ENCODE measurements at regions not wholly inside any gene's neighbourhood (a gene's known extent, or its start where the extent isn't known, plus 50 kb on each side); places are given as distances from the start of the nearest gene placed in this dataset.

DNA sequence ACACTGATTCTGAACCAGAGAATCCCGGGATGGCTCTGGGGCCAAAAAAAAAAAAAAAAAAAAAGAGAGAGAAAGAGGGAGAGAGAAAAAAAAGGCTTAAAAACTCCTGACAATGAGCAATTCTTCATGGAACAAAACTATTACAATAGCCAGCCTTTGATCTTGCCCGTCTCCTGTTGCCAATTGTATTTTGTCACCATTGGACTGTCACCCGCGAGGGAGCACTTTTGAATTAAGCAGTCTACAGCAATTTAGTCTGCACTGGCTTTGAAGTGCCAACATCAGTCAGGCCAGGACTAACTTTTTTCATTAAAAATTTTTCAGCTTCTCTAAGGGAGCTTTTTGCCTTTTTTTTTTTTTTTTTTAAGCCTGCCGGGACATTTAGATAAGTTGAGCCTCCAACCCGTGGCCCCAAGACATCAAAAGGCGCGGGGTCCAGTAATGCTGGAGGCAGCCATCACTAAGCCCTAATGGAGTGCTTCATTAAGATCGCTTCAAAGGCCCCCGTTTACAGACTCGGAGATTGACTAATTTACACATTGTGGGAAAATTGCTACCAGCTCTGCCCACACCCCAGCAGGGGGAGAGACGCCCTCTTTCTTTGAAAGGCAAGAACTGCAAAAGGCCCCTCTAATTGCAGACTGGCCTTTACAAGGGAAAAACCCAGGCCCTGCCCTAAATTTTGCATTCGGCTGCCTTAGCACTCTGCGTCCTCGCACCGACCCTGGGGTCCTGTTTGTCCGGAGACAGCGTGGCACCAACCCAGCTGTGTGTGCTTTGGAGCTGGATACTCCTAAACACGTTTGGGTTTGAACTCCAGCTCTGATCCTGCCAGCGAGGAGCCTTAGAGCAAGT lies 98.1 kb upstream of the MSX1 start:
- peaks cover 4% of the 10 kb centered on the region for H3K36me3 Mint-ChIP-seq
- peaks cover 7% of the 10 kb centered on the region for H3K4me1 Mint-ChIP-seq
- H3K27ac Mint-ChIP-seq = no peak overlapping the region
- peaks cover 5% of the 10 kb centered on the region for H3K9me3 Mint-ChIP-seq
- peaks cover 5% of the 10 kb centered on the region for H3K27me3 Mint-ChIP-seq
- H3K4me3 Mint-ChIP-seq = no peak overlapping the region

DNA sequence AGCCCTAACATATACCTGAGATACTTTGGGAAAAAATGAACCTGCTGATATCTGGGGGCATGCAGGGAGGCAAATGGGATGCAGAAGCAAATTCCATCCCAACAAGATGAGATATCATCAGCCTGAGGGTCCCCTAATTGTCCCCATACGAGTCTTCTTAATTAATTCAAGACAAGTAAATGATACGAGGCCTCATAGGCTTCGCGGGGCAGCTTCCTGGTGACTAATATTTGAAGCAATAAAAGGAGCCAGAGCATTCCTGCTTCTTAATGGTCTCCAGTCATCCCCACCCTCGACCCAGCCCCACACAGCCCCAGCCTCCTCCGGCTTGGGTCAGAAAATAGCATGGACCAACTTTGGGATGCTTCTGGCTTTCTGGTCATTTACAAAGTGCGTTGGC lies 99.6 kb upstream of the MSX1 start:
- Mint-ChIP-seq H3K36me3 (peaks cover 4% of the 10 kb centered on the region), H3K4me3 (no peak overlapping the region), H3K27me3 (peaks cover 5% of the 10 kb centered on the region), H3K9me3 (peaks cover 5% of the 10 kb centered on the region), H3K27ac (no peak overlapping the region), H3K4me1 (peaks cover 7% of the 10 kb centered on the region)

DNA sequence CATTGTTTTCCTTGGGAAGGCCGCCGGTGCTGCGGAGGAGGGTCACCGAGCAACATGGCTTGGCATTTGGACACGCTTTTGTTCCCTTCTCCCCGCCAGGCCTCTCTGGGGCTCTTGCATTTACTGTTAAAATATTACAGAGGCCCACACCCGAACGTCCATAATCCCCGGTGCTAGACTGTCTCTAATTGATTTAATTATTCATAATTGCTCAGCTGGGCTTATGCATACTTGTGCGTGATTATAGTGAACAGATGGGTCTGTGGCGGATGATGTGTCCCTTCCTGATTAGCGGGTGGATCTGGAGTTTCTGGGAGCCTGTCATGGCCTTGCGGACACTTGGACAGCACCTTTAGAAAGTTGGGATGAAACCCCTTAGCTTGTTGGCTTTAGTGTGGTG lies 100.2 kb upstream of the MSX1 start:
- H3K4me3 Mint-ChIP-seq = no peak overlapping the region
- peaks cover 7% of the 10 kb centered on the region for H3K4me1 Mint-ChIP-seq
- H3K27ac Mint-ChIP-seq = no peak overlapping the region
- no peaks in the 10 kb centered on the region for H3K36me3 Mint-ChIP-seq
- H3K9me3 Mint-ChIP-seq = no peaks in the 10 kb centered on the region
- peaks cover 1% of the 10 kb centered on the region for H3K27me3 Mint-ChIP-seq

- no peaks in the 10 kb centered on the region for H3K36me3 Mint-ChIP-seq
- no peaks in the 10 kb centered on the region for H3K9me3 Mint-ChIP-seq
- peaks cover 1% of the 10 kb centered on the region for H3K27me3 Mint-ChIP-seq
- no peak overlapping the region for H3K4me3 Mint-ChIP-seq
- H3K4me1 Mint-ChIP-seq = peaks cover 4% of the 10 kb centered on the region
- H3K27ac Mint-ChIP-seq = no peak overlapping the region
These were observed 100.8 kb upstream of the MSX1 start for GRCh38 chr4:4758681-4759080.

- no peak overlapping the region for H3K4me3 Mint-ChIP-seq
- no peaks in the 10 kb centered on the region for H3K27me3 Mint-ChIP-seq
- no peak overlapping the region for H3K27ac Mint-ChIP-seq
- H3K36me3 Mint-ChIP-seq = no peaks in the 10 kb centered on the region
- no peaks in the 10 kb centered on the region for H3K9me3 Mint-ChIP-seq
- H3K4me1 Mint-ChIP-seq = no peaks in the 10 kb centered on the region
These were observed 104.2 kb upstream of the MSX1 start for GRCh38 chr4:4755306-4755705.

GRCh38 chr4:4754641-4755040 lies 104.8 kb upstream of the MSX1 start:
- no peak overlapping the region for H3K27ac Mint-ChIP-seq
- H3K9me3 Mint-ChIP-seq = no peaks in the 10 kb centered on the region
- no peaks in the 10 kb centered on the region for H3K4me1 Mint-ChIP-seq
- H3K4me3 Mint-ChIP-seq = no peak overlapping the region
- H3K27me3 Mint-ChIP-seq = no peaks in the 10 kb centered on the region
- no peaks in the 10 kb centered on the region for H3K36me3 Mint-ChIP-seq

- H3K4me1 Mint-ChIP-seq = no peaks in the 10 kb centered on the region
- H3K4me3 Mint-ChIP-seq = no peak overlapping the region
- no peak overlapping the region for H3K27ac Mint-ChIP-seq
- no peaks in the 10 kb centered on the region for H3K36me3 Mint-ChIP-seq
- no peaks in the 10 kb centered on the region for H3K27me3 Mint-ChIP-seq
- H3K9me3 Mint-ChIP-seq = no peaks in the 10 kb centered on the region
These were observed 105.8 kb upstream of the MSX1 start for GRCh38 chr4:4753643-4754042.

- H3K4me1 Mint-ChIP-seq = no peaks in the 10 kb centered on the region
- H3K4me3 Mint-ChIP-seq = no peak overlapping the region
- H3K27me3 Mint-ChIP-seq = no peaks in the 10 kb centered on the region
- no peaks in the 10 kb centered on the region for H3K36me3 Mint-ChIP-seq
- H3K9me3 Mint-ChIP-seq = no peaks in the 10 kb centered on the region
- H3K27ac Mint-ChIP-seq = no peak overlapping the region
These were observed 106.7 kb upstream of the MSX1 start for GRCh38 chr4:4752576-4753401.

DNA sequence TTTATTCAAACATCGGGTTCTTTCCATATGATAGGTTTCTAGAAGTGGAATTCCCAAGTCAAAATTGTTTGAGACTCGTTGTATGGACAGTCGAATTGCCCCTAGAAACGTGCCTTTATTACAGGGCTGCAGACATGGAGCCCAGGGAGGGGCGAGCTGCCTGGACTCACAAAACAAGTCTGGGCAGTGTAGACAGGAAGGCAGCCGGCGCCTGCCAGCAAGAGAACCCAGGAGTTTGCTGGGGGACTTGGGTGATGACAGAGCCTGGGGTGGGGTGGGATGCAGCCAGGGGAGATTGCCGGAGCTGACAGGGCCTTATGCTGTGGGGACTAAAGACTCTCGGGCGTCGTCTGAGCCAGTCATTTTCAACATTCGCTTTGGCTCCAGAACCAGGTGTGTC lies 107.4 kb upstream of the MSX1 start:
- Mint-ChIP-seq H3K4me1 (no peaks in the 10 kb centered on the region), H3K4me3 (no peak overlapping the region), H3K9me3 (peaks cover 4% of the 10 kb centered on the region), H3K36me3 (no peaks in the 10 kb centered on the region), H3K27me3 (no peaks in the 10 kb centered on the region), H3K27ac (no peak overlapping the region)

GRCh38 chr4:4750187-4750586 lies 109.3 kb upstream of the MSX1 start:
- Mint-ChIP-seq H3K9me3 (peaks cover 13% of the 10 kb centered on the region), H3K4me1 (no peaks in the 10 kb centered on the region), H3K4me3 (no peak overlapping the region), H3K27me3 (no peaks in the 10 kb centered on the region), H3K36me3 (no peaks in the 10 kb centered on the region), H3K27ac (no peak overlapping the region)

DNA sequence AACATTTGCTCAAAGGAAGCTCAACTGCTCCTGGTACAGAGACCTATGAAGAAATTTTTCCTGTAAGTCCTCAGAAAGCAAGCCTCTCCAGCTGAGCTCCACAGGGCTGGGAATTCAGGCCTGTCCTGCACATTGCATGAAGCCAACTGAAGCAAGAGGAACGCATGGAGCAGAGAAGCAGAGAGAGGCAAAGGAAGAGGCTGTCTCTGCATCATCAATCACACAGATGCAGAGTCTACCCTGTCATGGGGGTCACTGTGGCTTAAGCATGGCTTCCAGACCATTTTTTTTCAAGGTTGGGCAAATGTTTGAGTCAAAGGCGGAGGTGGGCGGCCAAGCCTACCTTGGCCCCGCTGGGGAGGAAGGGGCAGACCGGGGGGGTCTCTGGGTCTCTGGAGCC lies 110.3 kb upstream of the MSX1 start:
- Mint-ChIP-seq H3K27ac (no peak overlapping the region), H3K9me3 (peaks cover 18% of the 10 kb centered on the region), H3K27me3 (no peaks in the 10 kb centered on the region), H3K4me3 (no peak overlapping the region), H3K4me1 (no peaks in the 10 kb centered on the region), H3K36me3 (peaks cover 3% of the 10 kb centered on the region)

DNA sequence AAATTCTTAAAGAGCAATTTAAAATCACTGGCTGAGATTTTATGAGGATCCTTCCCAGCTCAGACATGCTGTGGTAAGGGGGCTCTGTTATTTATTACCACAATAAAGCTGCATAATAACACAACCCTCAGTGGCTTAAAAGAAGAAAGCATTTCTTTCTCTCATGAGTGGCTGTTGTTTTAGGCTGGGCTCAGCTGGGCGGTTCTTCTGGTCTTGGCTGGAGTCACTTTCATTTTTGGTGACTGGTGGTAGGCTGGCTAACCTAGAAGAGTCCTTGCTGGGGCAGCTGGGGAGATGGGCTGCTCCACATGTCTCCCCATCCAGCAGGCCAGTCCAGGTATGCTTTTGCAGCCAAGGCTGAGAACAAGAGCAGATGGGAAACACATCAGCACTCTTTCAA lies 113.0 kb upstream of the MSX1 start:
- no peak overlapping the region for H3K27ac Mint-ChIP-seq

GRCh38 chr4:4740071-4740470 lies 119.4 kb upstream of the MSX1 start:
- H3K27me3 Mint-ChIP-seq = no peaks in the 10 kb centered on the region
- peaks cover 4% of the 10 kb centered on the region for H3K9me3 Mint-ChIP-seq
- H3K36me3 Mint-ChIP-seq = peaks cover 3% of the 10 kb centered on the region
- H3K4me1 Mint-ChIP-seq = no peaks in the 10 kb centered on the region
- no peak overlapping the region for H3K4me3 Mint-ChIP-seq
- H3K27ac Mint-ChIP-seq = no peak overlapping the region

More for the DNA sequence above, 113.0 kb upstream of the MSX1 start:
- no peaks in the 10 kb centered on the region for H3K27me3 Mint-ChIP-seq
- H3K36me3 Mint-ChIP-seq = peaks cover 3% of the 10 kb centered on the region
- no peaks in the 10 kb centered on the region for H3K4me1 Mint-ChIP-seq
- H3K9me3 Mint-ChIP-seq = peaks cover 18% of the 10 kb centered on the region
- H3K4me3 Mint-ChIP-seq = no peak overlapping the region

- no peaks in the 10 kb centered on the region for H3K27me3 Mint-ChIP-seq
- H3K4me3 Mint-ChIP-seq = no peak overlapping the region
- H3K9me3 Mint-ChIP-seq = no peaks in the 10 kb centered on the region
- no peaks in the 10 kb centered on the region for H3K4me1 Mint-ChIP-seq
- H3K36me3 Mint-ChIP-seq = no peaks in the 10 kb centered on the region
- no peak overlapping the region for H3K27ac Mint-ChIP-seq
These were observed 123.6 kb upstream of the MSX1 start for GRCh38 chr4:4735870-4736269.

- H3K27ac Mint-ChIP-seq = no peak overlapping the region
- no peaks in the 10 kb centered on the region for H3K27me3 Mint-ChIP-seq
- H3K9me3 Mint-ChIP-seq = no peaks in the 10 kb centered on the region
- no peak overlapping the region for H3K4me3 Mint-ChIP-seq
- H3K4me1 Mint-ChIP-seq = no peaks in the 10 kb centered on the region
- no peaks in the 10 kb centered on the region for H3K36me3 Mint-ChIP-seq
These were observed 124.2 kb upstream of the MSX1 start for GRCh38 chr4:4735136-4735750.

- Mint-ChIP-seq H3K4me3 (no peak overlapping the region), H3K36me3 (no peaks in the 10 kb centered on the region), H3K27me3 (no peaks in the 10 kb centered on the region), H3K4me1 (no peaks in the 10 kb centered on the region), H3K27ac (no peak overlapping the region), H3K9me3 (no peaks in the 10 kb centered on the region)
These were observed 125.0 kb upstream of the MSX1 start for GRCh38 chr4:4734425-4734824.
